ENCODE measurements at regions not wholly inside any gene's neighbourhood (a gene's known extent, or its start where the extent isn't known, plus 50 kb on each side); places are given as distances from the start of the nearest gene placed in this dataset.

DNA sequence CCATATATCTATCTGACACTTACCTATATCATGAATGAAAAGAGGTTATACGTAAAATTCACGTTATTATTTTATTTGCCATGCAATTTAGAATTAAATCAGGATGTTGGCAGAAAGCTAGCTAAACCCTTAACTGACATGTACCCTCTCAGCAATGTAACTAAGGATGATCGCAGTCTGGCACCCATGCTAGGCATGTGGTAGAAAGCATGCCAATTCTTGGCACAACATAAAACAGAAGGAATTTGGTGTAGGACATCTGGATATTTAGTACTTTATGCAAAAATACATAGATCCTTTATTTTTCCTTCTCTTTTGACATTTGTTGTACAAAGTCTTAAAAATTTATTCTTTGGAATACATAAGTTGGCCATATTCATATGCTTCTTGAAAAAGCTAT lies 436.8 kb upstream of the FAT1 start:
- TF ChIP-seq, protein P1, sequence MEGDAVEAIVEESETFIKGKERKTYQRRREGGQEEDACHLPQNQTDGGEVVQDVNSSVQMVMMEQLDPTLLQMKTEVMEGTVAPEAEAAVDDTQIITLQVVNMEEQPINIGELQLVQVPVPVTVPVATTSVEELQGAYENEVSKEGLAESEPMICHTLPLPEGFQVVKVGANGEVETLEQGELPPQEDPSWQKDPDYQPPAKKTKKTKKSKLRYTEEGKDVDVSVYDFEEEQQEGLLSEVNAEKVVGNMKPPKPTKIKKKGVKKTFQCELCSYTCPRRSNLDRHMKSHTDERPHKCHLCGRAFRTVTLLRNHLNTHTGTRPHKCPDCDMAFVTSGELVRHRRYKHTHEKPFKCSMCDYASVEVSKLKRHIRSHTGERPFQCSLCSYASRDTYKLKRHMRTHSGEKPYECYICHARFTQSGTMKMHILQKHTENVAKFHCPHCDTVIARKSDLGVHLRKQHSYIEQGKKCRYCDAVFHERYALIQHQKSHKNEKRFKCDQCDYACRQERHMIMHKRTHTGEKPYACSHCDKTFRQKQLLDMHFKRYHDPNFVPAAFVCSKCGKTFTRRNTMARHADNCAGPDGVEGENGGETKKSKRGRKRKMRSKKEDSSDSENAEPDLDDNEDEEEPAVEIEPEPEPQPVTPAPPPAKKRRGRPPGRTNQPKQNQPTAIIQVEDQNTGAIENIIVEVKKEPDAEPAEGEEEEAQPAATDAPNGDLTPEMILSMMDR (IDR thresholded peaks at IDR 0.05) = no peak
- TF ChIP-seq POLR2AphosphoS5 (IDR thresholded peaks at IDR 0.05; ENCODE audit: insufficient read depth in 1 of 2, low read depth in 1 of 2) = no peak
- TF ChIP-seq POLR2A (IDR thresholded peaks at IDR 0.05) = no peak
